Body of pancreas (tissue), 4 donors: ENCODE measurements at regions not wholly inside any gene's neighbourhood (a gene's known extent, or its start where the extent isn't known, plus 50 kb on each side); places are given as distances from the start of the nearest gene placed in this dataset.

Experiments used
- ATAC-seq: fragments of 150-250 bp; one replicate; pipeline ENCODE4 v1.9.1; 2016
- DNase-seq, 4 donors: peaks; one replicate each; pipeline ENCODE4 v3.0.0-alpha.2; 2019
- H3K27ac ChIP-seq, 4 donors: fragments of 200-600 bp; sonication (generic); 1 replicate in 3 of 4; 2 replicates in 1 of 4; pipeline versions ENCODE4 v1.5.1 to v1.6.1; 2016 to 2019; ENCODE audit warnings: mild to moderate bottlenecking in 1 of 4, mixed read lengths in 1 of 4, moderate library complexity in 1 of 4
- H3K27me3 ChIP-seq, 2 donors: fragments of 200-600 bp; sonication (generic); one replicate each; pipeline ENCODE4 v1.6.0; 2016; ENCODE audit warnings: mild to moderate bottlenecking in 1 of 2
- H3K36me3 ChIP-seq, 2 donors: fragments of 200-600 bp; sonication (generic); replicated peaks in 1 of 2; 2 replicates each; pipeline ENCODE4 v1.5.1; 2016; ENCODE audit warnings: low read depth in 2 of 2; ENCODE audit not compliant: insufficient read depth in 1 of 2
- H3K4me1 ChIP-seq: fragments of 200-600 bp; sonication (generic); one replicate; pipeline ENCODE4 v1.6.0; 2016
- H3K4me3 ChIP-seq, 2 donors: fragments of 200-600 bp; sonication (generic); 1 replicate in 1 of 2; 2 replicates in 1 of 2; pipeline ENCODE4 v1.5.1; 2016 to 2019
- H3K9me3 ChIP-seq, 3 donors: fragments of 200-600 bp; sonication (generic); 1 replicate in 2 of 3; 2 replicates in 1 of 3; pipeline ENCODE4 v1.5.1; 2016
- POLR2A ChIP-seq, 3 donors: fragments of 450-650 bp; IDR thresholded peaks; one replicate each; pipeline ENCODE4 v1.6.1; 2016; ENCODE audit warnings: antibody characterized with exemption in 3 of 3, mild to moderate bottlenecking in 2 of 3
- WGBS, 2 donors: methylation state at CpG; one replicate each; pipeline ENCODE4 v1.1.5; 2017; 5-methylcytosine and 5-hydroxymethylcytosine counted together
- intact Hi-C: fragments of 100-400 bp; cut with DNase I; formaldehyde crosslinking; loops from one replicate; pipeline ENCODE4 v1.15.1; 2023
- TF ChIP-seq, protein P1 (sequence below), 7 experiments: fragments of 450-650 bp in 4 of 7; fragments of 200-600 bp in 3 of 7; sonication (generic) in 3 of 7; IDR thresholded peaks; one replicate each; pipeline ENCODE4 v1.5.1; 2016 to 2019; ENCODE audit warnings: antibody characterized with exemption in 7 of 7

DNA sequence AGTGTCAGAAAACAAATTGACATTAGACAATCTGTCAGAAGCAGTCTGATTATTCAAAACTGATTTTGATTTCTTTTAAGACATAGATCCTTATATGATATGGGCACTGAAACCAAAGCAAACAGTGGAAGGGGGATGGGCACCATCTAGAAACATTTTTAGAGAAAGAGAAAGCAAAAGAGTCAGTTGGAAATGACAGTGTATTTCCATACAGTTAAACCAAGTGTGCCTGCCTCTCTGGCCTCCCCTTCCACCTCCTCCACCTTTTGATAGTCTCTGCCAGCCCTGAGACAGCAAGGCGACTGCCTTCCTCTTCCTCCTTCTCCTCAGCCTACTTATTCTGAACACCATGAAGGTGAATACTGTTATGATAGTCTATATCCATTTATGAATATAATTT is 949.7 kb downstream of the AMY1C start:
- Histone ChIP-seq H3K9me3 (no peaks in the 10 kb centered on the region), H3K4me1 (no peaks in the 10 kb centered on the region), H3K4me3 (no peak overlapping the region), H3K27ac (no peak overlapping the region), H3K27me3 (no peaks in the 10 kb centered on the region), H3K36me3 (no peaks in the 10 kb centered on the region)
- intact Hi-C loops: no loop called here
- ATAC-seq (no peak), DNase-seq (no peak)
- WGBS, 2 donors: 47 to 70% methylated on average over 1 of the region's 1 CpG
- TF ChIP-seq, protein P1, sequence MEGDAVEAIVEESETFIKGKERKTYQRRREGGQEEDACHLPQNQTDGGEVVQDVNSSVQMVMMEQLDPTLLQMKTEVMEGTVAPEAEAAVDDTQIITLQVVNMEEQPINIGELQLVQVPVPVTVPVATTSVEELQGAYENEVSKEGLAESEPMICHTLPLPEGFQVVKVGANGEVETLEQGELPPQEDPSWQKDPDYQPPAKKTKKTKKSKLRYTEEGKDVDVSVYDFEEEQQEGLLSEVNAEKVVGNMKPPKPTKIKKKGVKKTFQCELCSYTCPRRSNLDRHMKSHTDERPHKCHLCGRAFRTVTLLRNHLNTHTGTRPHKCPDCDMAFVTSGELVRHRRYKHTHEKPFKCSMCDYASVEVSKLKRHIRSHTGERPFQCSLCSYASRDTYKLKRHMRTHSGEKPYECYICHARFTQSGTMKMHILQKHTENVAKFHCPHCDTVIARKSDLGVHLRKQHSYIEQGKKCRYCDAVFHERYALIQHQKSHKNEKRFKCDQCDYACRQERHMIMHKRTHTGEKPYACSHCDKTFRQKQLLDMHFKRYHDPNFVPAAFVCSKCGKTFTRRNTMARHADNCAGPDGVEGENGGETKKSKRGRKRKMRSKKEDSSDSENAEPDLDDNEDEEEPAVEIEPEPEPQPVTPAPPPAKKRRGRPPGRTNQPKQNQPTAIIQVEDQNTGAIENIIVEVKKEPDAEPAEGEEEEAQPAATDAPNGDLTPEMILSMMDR (IDR thresholded peaks at IDR 0.05): no peak
- no peak for TF ChIP-seq POLR2A (IDR thresholded peaks at IDR 0.05)

DNA sequence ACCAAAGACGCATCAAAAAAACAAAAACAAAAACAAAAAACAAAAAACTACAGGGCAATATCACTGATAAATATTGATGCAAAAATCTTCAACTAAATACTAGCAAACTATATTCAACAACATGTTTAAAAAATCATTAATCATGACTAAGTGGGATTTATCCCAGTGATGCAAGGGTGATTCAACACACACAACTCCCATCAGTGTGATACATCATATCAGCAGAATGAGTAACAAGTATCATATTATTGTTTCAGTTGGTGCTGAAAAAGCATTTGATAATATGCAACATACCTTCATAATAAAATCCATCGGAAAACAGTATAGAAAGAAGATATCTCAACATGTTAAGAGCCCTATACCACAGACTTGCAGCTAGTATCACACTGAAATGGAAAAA is 953.0 kb downstream of the AMY1C start:
- 47 to 74% methylated on average over 2 of the region's 2 CpGs for WGBS, 2 donors
- DNase-seq (no peak), ATAC-seq (no peak)
- no peaks in the 10 kb centered on the region for H3K36me3 ChIP-seq
- intact Hi-C loops: no loop called here
- H3K27ac ChIP-seq: no peak overlapping the region
- no peaks in the 10 kb centered on the region for H3K4me1 ChIP-seq
- H3K27me3 ChIP-seq: no peaks in the 10 kb centered on the region
- H3K9me3 ChIP-seq: no peaks in the 10 kb centered on the region
- H3K4me3 ChIP-seq: no peak overlapping the region
- no peak for TF ChIP-seq POLR2A (IDR thresholded peaks at IDR 0.05)
- TF ChIP-seq, protein P1 (IDR thresholded peaks at IDR 0.05): no peak

DNA sequence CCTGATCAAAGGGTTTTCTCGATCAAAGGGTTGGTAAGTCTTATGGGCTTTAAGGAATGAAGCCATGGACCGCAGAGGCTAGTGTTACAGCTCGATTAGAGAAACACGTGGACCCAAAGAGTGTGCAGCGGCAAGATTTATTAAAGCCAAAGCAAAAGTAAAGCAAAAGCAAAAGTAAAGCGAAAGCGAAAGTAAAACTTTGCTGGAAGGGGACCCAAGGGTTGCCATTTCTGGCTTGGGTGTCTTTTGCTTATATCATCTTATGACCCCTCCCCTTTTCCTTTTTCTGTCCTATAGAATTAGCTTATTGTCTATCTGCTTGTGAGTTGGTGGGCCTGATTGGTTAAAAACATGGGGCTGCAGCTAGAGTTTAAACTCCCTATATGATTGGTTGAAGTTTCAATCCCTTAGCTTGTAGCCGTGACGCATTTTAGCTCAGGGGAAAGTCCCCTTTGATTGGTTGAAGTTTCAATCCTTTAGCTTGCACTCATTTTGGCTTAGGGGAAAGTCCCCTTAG is 957.0 kb downstream of the AMY1C start:
- DNase-seq (no peak), ATAC-seq (no peak)
- no peak overlapping the region for H3K27ac ChIP-seq
- H3K4me3 ChIP-seq: no peak overlapping the region
- H3K27me3 ChIP-seq: no peaks in the 10 kb centered on the region
- H3K36me3 ChIP-seq: no peaks in the 10 kb centered on the region
- intact Hi-C loops: no loop called here
- 86 to 89% methylated on average over 9 of the region's 9 CpGs for WGBS, 2 donors
- TF ChIP-seq, protein P1 (IDR thresholded peaks at IDR 0.05): no peak
- TF ChIP-seq POLR2A (IDR thresholded peaks at IDR 0.05): no peak
- H3K4me1 ChIP-seq: no peaks in the 10 kb centered on the region
- no peaks in the 10 kb centered on the region for H3K9me3 ChIP-seq

DNA sequence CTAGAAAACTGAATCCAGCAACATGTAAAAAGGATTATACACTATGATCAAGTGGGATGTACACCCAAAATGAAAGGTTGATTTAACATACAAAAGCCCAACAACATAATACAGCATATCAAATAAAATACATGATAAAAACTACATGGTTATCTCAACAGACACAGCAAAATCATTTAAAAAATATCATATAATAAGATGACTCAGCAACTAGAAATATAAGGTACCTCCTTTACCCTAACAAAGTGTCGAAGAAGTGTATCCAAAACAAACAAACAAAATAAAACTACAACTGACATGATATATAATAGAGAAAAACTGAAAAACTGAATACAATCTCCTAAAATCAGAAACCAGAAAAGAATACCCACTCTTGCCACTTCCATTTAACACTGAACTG is 969.1 kb downstream of the AMY1C start:
- H3K27ac ChIP-seq: no peak overlapping the region
- H3K9me3 ChIP-seq: no peaks in the 10 kb centered on the region
- TF ChIP-seq, protein P1 (IDR thresholded peaks at IDR 0.05): no peak
- TF ChIP-seq POLR2A (IDR thresholded peaks at IDR 0.05): no peak
- DNase-seq (no peak), ATAC-seq (no peak)
- H3K4me1 ChIP-seq: no peaks in the 10 kb centered on the region
- intact Hi-C loops: no loop called here
- H3K4me3 ChIP-seq: no peak overlapping the region
- H3K36me3 ChIP-seq: no peaks in the 10 kb centered on the region
- H3K27me3 ChIP-seq: no peaks in the 10 kb centered on the region
- 70 to 71% methylated on average over 1 of the region's 1 CpG for WGBS, 2 donors

DNA sequence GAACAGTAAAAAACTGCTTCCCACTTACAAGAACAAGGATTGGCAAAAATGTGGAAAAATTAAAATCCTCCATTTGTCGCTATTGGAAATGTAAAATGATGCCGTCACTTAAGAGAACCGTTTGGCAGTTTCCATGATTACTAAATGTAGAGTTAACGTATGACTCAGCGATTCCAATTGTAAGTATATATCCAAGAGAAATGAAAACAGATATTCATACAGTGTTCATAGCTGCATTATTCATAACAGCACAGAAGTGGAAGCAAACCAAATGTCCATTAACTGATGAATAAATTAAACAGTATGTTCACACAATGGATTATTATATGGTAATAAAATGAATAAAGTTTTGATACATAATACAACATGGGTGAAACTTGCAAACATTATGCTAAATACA is 971.0 kb downstream of the AMY1C start:
- H3K4me1 ChIP-seq: no peaks in the 10 kb centered on the region
- intact Hi-C loops: no loop called here
- H3K36me3 ChIP-seq: no peaks in the 10 kb centered on the region
- TF ChIP-seq POLR2A (IDR thresholded peaks at IDR 0.05): no peak
- TF ChIP-seq, protein P1 (IDR thresholded peaks at IDR 0.05): no peak
- 76 to 92% methylated on average over 5 of the region's 5 CpGs for WGBS, 2 donors
- ATAC-seq: no peak
- no peaks in the 10 kb centered on the region for H3K9me3 ChIP-seq
- H3K27ac ChIP-seq: no peak overlapping the region
- H3K27me3 ChIP-seq: no peaks in the 10 kb centered on the region
- DNase-seq: no peak
- no peak overlapping the region for H3K4me3 ChIP-seq
